Esophagus squamous epithelium (tissue), 4 donors: ENCODE measurements at regions not wholly inside any gene's neighbourhood (a gene's known extent, or its start where the extent isn't known, plus 50 kb on each side); places are given as distances from the start of the nearest gene placed in this dataset.

Experiments
- CTCF ChIP-seq, 6 experiments: fragments of 450-650 bp in 4 of 6; fragments of 200-600 bp in 2 of 6; sonication (generic) in 2 of 6; IDR thresholded peaks; one replicate each; pipeline ENCODE4 v1.5.1; 2016 to 2019; ENCODE audit warnings: antibody characterized with exemption in 6 of 6, mild to moderate bottlenecking in 4 of 6, moderate library complexity in 4 of 6
- POLR2A ChIP-seq, 4 donors: fragments of 450-650 bp; IDR thresholded peaks; one replicate each; pipeline ENCODE4 v1.6.1; 2017; ENCODE audit warnings: antibody characterized with exemption in 4 of 4, mild to moderate bottlenecking in 4 of 4, moderate library complexity in 3 of 4

- TF ChIP-seq CTCF (IDR thresholded peaks at IDR 0.05) = no peak
- TF ChIP-seq POLR2A (IDR thresholded peaks at IDR 0.05) = no peak
Observed at GRCh38 chr15:87777054-87777561, 479.4 kb downstream of the NTRK3 start.
